DND-41 (cell line): ENCODE measurements at regions not wholly inside any gene's neighbourhood (a gene's known extent, or its start where the extent isn't known, plus 50 kb on each side); places are given as distances from the start of the nearest gene placed in this dataset.

Experiments
- CTCF ChIP-seq: IDR thresholded peaks from 2 replicates; pipeline ENCODE4 v1.5.1; 2012; ENCODE audit warnings: borderline replicate concordance, low read length, moderate library complexity, mild to moderate bottlenecking; ENCODE audit not compliant: poor library complexity, severe bottlenecking; ENCODE audit errors: extremely low read depth
- EZH2 ChIP-seq: IDR thresholded peaks from 3 replicates; pipeline ENCODE4 v1.6.1; 2012; ENCODE audit warnings: borderline replicate concordance, low read depth, mild to moderate bottlenecking, moderate library complexity, low read length, inconsistent platforms; ENCODE audit not compliant: severe bottlenecking

- TF ChIP-seq CTCF (no peak), EZH2 (no peak)
These were observed 437.9 kb upstream of the PIK3C3 start for GRCh38 chr18:41517142-41517541.
